Neuron (in vitro differentiated cells): ENCODE measurements at regions not wholly inside any gene's neighbourhood (a gene's known extent, or its start where the extent isn't known, plus 50 kb on each side); places are given as distances from the start of the nearest gene placed in this dataset.

Source experiments
- H2AFZ ChIP-seq: one replicate; pipeline ENCODE4 v1.6.1; 2013; ENCODE audit warnings: low read depth, mild to moderate bottlenecking, inconsistent platforms, low read length, moderate library complexity
- H3K27me3 ChIP-seq: one replicate; pipeline ENCODE4 v1.6.1; 2013; ENCODE audit warnings: low read length; ENCODE audit not compliant: insufficient read depth
- H3K36me3 ChIP-seq: one replicate; pipeline ENCODE4 v1.6.1; 2013; ENCODE audit warnings: low read length; ENCODE audit not compliant: insufficient read depth
- H3K4me1 ChIP-seq: one replicate; pipeline ENCODE4 v1.6.1; 2013; ENCODE audit warnings: low read length; ENCODE audit not compliant: insufficient read depth
- H3K4me3 ChIP-seq: 2 replicates; pipeline ENCODE4 v1.5.1; 2013; ENCODE audit warnings: mild to moderate bottlenecking, low read length, moderate library complexity
- H3K9me3 ChIP-seq: one replicate; pipeline ENCODE4 v1.6.1; 2013; ENCODE audit warnings: low read length

- no peaks in the 10 kb centered on the region for H3K9me3 ChIP-seq
- H2AFZ ChIP-seq, result no peak overlapping the region
- H3K4me3 ChIP-seq, result no peak overlapping the region
- H3K4me1 ChIP-seq, result no peaks in the 10 kb centered on the region
- H3K27me3 ChIP-seq, result no peaks in the 10 kb centered on the region
- no peaks in the 10 kb centered on the region for H3K36me3 ChIP-seq
Observed at GRCh38 chr2:239694487-239694886, 293.7 kb upstream of the HDAC4 start.

DNA sequence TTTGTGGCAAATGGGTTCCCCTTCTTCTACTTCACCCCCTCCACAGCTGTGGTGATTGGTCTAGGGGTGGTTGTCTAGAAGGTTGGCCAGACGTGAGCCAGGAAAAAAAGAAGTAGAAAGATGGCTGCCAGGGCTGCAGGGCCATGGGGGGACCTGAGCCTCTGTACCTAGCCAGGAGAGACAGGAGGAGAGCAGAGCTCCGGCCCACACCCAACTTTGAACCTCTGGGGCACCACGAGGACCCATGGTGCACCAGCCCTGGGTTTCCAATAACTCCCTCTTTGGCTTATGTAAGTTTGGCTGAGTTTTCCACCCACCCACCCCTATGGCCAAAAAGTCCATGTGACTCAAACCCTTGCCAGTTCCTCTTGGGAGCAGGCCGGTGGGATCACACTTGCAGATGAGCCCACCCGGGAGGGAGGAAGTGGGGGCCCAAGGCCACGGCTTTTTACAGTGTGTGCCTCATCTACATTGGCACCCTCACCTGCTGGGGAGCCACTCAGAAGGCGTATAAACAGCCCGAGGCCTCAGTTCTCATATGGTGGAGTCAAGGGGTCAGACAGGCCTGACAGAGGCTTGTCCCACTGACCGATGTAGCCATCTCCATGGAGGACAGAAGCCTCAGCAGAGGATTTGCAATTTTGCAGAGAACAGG lies 293.1 kb upstream of the HDAC4 start:
- H3K4me1 ChIP-seq, result no peaks in the 10 kb centered on the region
- no peaks in the 10 kb centered on the region for H3K27me3 ChIP-seq
- H3K4me3 ChIP-seq, result no peak overlapping the region
- no peak overlapping the region for H2AFZ ChIP-seq
- H3K9me3 ChIP-seq, result no peaks in the 10 kb centered on the region
- H3K36me3 ChIP-seq, result no peaks in the 10 kb centered on the region

DNA sequence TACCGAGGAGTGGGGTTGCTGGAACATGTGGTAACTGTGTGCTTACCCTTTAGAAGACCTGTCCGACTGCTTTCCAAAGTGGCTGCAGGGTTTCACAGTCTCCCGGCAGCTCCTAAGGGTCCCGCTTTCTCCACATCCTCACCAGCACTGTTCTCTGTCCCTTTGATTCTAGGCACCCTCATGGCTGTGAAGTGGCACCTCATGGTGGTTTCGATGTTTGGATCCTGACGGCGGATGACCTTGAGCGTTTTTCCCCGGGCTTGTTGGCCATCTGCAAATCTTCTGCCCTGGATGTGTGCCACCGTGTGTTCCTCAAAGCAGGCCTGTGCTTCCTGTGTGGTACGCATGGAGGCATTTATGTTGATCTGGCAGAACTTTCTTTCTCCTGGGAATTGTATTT lies 292.5 kb upstream of the HDAC4 start:
- no peaks in the 10 kb centered on the region for H3K9me3 ChIP-seq
- H3K4me3 ChIP-seq, result no peak overlapping the region
- no peaks in the 10 kb centered on the region for H3K27me3 ChIP-seq
- no peaks in the 10 kb centered on the region for H3K36me3 ChIP-seq
- H3K4me1 ChIP-seq, result no peaks in the 10 kb centered on the region
- no peak overlapping the region for H2AFZ ChIP-seq

DNA sequence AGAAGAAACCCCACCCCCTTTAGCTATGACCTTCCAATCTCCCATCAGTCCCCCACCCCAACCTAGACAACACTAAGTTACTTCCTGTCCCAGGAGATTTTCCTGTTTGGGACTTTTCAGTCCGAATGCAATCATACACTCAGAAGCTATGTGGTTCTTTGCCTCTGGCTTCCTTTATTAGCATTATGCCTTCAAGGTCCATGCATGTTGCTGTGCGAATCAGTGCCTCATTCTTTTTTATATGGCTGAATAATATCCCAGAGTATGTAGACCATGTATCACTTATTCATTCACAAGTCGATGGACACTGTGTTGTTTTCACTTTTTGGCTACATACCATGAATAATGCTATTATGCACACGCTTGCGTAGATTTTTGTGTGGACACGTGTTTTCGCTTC lies 292.1 kb upstream of the HDAC4 start:
- H3K36me3 ChIP-seq, result no peaks in the 10 kb centered on the region
- no peaks in the 10 kb centered on the region for H3K4me1 ChIP-seq
- no peaks in the 10 kb centered on the region for H3K9me3 ChIP-seq
- H2AFZ ChIP-seq, result no peak overlapping the region
- no peak overlapping the region for H3K4me3 ChIP-seq
- H3K27me3 ChIP-seq, result no peaks in the 10 kb centered on the region

- H3K36me3 ChIP-seq, result no peaks in the 10 kb centered on the region
- no peak overlapping the region for H2AFZ ChIP-seq
- no peaks in the 10 kb centered on the region for H3K4me1 ChIP-seq
- H3K9me3 ChIP-seq, result no peaks in the 10 kb centered on the region
- H3K27me3 ChIP-seq, result no peaks in the 10 kb centered on the region
- no peak overlapping the region for H3K4me3 ChIP-seq
Observed at GRCh38 chr2:239692362-239692851, 291.6 kb upstream of the HDAC4 start.

- Histone ChIP-seq H3K4me1 (no peaks in the 10 kb centered on the region), H2AFZ (no peak overlapping the region), H3K36me3 (no peaks in the 10 kb centered on the region), H3K27me3 (no peaks in the 10 kb centered on the region), H3K9me3 (no peaks in the 10 kb centered on the region), H3K4me3 (no peak overlapping the region)
Observed at GRCh38 chr2:239691720-239692119, 290.9 kb upstream of the HDAC4 start.

GRCh38 chr2:239690651-239691631 lies 290.1 kb upstream of the HDAC4 start:
- Histone ChIP-seq H3K27me3 (no peaks in the 10 kb centered on the region), H2AFZ (no peak overlapping the region), H3K4me1 (no peaks in the 10 kb centered on the region), H3K9me3 (no peaks in the 10 kb centered on the region), H3K4me3 (no peak overlapping the region), H3K36me3 (no peaks in the 10 kb centered on the region)

DNA sequence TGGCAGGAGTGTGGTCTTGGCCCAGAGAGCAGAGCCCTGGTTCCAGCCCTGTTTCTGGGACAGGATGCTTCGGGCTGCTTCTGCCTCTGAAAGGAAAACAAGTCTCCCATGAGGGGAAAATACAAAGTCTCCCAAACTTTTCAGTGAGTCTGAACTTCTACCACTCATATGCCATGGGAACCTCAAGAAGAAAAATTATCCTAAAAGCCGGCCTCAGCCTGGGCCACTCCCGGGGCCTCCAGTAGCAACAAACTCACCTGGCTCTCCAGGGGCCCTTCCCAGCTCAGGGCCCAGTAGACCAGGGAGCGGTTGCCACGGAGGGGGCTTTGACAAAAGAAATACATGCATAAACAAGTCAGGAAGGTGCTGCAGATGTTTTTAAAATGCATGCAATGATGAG lies 289.2 kb upstream of the HDAC4 start:
- H3K4me3 ChIP-seq, result no peak overlapping the region
- H3K36me3 ChIP-seq, result no peaks in the 10 kb centered on the region
- no peaks in the 10 kb centered on the region for H3K9me3 ChIP-seq
- H3K4me1 ChIP-seq, result no peaks in the 10 kb centered on the region
- H3K27me3 ChIP-seq, result no peaks in the 10 kb centered on the region
- no peak overlapping the region for H2AFZ ChIP-seq

DNA sequence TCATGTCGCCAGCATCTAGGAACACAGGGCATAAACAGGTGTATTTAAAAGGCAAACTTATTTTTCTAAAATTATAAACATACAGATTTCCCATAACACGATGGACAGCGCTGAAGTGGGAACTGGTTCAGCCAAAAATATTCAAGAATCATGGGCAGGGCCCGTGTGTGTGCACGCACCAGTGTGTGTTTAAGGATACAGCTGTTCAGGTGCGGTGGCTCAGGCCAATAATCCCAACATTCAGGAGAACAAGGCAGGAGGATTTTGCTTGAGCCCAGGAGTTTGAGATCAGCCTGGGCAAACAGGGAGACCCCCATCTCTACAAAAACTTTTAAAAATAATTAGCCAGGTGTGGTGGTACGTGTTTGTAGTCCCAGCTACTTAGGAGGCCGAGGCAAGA lies 288.6 kb upstream of the HDAC4 start:
- Histone ChIP-seq H2AFZ (no peak overlapping the region), H3K27me3 (no peaks in the 10 kb centered on the region), H3K9me3 (no peaks in the 10 kb centered on the region), H3K36me3 (no peaks in the 10 kb centered on the region), H3K4me3 (no peak overlapping the region), H3K4me1 (no peaks in the 10 kb centered on the region)

DNA sequence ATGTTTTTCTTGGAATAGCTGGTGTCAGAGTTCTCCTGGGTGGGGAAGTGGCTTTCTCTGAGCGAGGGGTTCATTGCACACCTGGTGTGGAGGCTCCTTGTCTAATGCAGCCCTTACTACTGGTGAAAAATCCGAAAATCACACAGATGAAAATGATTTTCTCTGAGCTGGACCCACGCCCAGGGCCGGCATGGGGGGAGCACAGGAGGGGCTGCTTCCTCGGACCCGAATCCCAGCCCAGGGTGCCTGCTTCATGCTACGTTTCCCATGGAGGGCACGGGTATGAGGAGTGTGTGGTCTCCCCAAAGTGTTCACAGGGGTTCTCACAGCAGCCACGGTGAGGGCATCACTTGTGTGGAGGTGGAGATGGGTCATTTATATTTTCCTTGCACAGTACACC lies 288.0 kb upstream of the HDAC4 start:
- H3K9me3 ChIP-seq, result no peaks in the 10 kb centered on the region
- H3K36me3 ChIP-seq, result no peaks in the 10 kb centered on the region

GRCh38 chr2:239688122-239688681 lies 287.4 kb upstream of the HDAC4 start:
- Histone ChIP-seq H2AFZ (no peak overlapping the region), H3K36me3 (no peaks in the 10 kb centered on the region), H3K9me3 (no peaks in the 10 kb centered on the region), H3K4me3 (no peak overlapping the region), H3K27me3 (no peaks in the 10 kb centered on the region), H3K4me1 (no peaks in the 10 kb centered on the region)

More for the DNA sequence above, 288.0 kb upstream of the HDAC4 start:
- Histone ChIP-seq H3K4me1 (no peaks in the 10 kb centered on the region), H3K4me3 (no peak overlapping the region), H2AFZ (no peak overlapping the region), H3K27me3 (no peaks in the 10 kb centered on the region)

DNA sequence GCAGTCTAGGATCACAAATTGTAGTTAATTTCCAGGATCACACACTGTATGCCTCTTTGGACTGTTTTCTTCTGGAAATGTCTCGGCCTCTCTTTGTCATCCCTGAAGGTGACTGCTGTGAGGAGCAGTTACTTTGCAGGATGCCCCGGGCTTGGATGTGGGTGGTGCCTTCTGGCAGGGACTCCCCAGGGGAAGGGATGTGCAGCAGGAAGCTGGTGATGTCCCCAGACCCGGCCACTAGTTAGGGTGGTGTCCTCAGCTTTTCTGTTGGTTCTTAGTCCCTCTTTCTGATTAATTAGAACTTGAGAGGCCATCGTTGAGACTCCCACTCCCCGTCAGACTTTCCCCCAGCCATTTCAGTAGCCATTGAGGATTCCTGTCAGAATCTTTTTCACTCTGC lies 286.6 kb upstream of the HDAC4 start:
- Histone ChIP-seq H2AFZ (no peak overlapping the region), H3K4me1 (no peaks in the 10 kb centered on the region), H3K36me3 (no peaks in the 10 kb centered on the region), H3K4me3 (no peak overlapping the region), H3K27me3 (no peaks in the 10 kb centered on the region), H3K9me3 (peaks cover 1% of the 10 kb centered on the region)

GRCh38 chr2:239685965-239686364 lies 285.1 kb upstream of the HDAC4 start:
- no peaks in the 10 kb centered on the region for H3K27me3 ChIP-seq
- H3K4me3 ChIP-seq, result no peak overlapping the region
- H2AFZ ChIP-seq, result no peak overlapping the region
- no peaks in the 10 kb centered on the region for H3K36me3 ChIP-seq
- peaks cover 3% of the 10 kb centered on the region for H3K9me3 ChIP-seq
- no peaks in the 10 kb centered on the region for H3K4me1 ChIP-seq
